GDM1 (cell line): ENCODE measurements at regions not wholly inside any gene's neighbourhood (a gene's known extent, or its start where the extent isn't known, plus 50 kb on each side); places are given as distances from the start of the nearest gene placed in this dataset.

ENCODE experiments used
- DNase-seq: peaks from one replicate; lab custom pipeline; 2025; lab: John Stamatoyannopoulos, UW

DNA sequence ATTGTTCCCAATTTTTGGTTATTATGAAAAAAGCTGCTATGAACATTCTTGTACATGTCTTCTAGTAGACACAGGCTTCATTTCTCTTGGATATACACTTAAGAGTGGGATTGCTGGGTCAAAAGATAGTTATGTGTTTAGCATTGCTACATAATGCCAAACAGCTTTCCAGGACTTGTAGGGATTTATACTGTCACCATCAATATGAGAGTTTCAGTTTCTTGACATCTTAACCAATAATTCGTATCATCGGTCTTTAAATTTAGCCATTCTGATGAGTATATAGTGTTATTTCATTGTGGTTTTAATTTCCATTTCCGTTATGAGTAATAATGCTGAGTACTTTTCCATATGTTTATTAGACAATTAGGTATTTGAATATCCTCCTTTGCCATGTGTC, 190.3 kb upstream of the PFN2 start:
- no peak for DNase-seq

DNA sequence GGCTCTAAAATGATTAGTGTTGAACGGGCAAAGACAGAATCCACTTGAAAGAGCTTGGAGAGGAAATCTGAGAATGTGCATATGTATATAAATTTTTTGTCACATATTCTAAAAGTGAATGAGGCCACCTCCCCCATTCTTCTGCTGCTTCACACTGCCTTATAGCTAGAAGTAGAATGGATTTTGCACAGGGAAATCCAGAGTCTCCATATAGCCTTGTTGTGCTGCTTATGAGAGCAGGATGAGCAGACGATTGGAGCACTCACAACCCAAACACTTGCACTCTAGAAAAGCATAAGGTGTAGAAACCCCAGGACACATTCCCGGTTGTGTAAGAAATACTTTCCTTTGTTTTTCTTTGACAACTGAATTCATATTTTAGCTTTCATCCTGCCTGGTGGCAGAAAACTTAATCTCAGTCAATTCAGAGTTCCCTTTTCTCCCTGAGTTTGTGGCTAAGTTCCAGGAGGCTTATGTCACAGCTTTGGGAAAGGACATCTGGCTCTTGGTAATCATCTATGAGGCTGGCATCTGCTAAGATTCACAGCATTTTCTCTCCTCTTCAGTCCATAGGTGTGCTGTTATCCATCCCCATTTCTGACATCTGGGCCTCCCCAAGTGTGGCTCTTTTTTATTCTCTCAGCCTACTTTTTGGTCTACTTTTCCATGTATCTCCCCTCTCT, 188.4 kb upstream of the PFN2 start:
- no peak for DNase-seq

DNA sequence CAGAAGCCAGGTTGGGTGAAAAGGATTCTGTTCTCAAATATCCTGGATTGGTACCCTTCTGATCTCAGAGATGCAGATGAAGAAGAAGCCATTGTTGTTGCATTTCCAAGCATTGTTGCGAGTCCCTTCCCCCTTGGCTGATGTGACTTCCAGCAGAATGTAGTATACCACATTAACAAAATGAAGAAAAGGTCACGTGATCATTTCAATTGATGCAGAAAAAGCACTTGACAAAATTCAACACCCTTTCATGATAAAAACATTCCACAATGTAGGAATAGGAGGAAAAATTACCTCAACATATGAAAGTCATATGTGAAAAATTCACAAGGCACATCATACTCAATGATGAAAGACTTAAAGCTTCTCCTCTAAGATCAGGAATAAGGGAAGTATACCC, 181.9 kb upstream of the PFN2 start:
- no peak for DNase-seq

DNA sequence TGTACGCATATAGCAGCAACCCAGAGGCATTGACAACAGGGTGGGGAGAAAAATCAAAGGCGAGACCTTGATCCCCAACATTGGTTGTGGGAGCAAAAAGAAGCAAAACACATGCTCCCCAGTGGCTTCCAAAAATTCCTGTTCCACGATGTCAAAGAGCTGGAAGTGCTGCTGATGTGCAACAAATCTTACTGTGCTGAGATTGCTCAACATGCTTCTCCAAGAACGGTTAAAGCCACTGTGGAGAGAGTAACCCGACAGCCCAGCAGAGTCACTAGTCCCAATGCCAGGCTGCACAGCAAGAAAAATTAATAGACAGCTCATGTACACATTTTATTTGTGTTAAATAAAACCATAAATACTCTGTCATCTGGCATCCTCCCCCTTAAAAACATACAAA, 179.9 kb upstream of the PFN2 start:
- no peak for DNase-seq

DNA sequence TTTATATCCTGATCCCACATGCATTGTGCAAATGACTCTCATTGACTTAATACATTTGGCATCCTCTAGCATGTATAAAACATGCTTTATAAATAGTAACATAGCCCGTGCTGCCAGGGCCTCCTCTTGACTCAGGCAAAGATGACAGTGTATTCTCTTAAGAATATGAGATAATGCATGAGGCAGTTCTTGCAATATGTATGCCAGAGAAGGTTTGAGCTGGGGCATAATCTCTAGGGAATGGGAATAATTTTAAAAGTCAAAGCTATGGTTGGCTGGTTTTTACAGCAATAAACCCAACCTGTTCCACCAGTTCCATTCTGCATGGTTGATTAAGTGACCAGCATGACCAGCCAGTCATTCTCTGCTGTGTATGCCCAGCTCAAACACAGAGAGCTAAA, 179.0 kb upstream of the PFN2 start:
- no peak for DNase-seq

DNA sequence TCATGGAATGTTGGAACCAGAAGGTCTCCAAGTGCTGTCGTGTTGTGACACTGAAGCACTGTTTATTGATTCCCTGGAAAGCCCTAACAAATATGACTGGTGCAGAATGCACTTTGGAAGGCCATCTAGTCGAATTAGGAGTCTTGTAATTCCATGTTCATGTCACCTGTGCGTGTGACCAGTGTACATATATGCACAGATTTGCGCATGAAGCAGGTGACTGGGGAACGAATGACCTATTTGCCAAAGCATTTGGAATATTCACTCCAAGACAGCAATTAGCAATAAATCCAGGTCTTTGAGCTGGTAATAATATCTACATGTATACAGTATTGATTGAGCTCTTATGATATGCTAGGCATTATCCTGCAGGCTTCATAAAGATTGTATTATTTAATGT, 177.5 kb upstream of the PFN2 start:
- DNase-seq = no peak

DNA sequence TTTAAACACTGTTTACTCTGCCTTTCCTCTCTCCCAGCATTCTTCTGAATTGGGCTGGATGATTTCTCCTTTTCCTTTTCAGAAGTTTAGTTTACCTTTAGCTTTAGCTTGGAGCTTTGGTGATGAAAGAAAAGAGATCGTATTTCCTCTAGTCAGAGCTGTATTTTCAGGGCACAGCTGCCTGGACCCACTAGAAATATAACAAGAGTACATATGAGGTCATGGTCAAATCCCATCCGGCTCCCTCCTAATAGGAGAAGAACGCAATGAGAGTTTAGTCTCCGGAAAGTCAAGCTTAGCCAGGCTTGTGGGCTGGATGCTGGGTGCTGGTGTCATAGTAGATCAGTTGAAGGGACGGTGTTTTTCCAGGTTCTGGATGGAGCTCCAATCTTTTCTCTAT, 177.1 kb upstream of the PFN2 start:
- DNase-seq = no peak

DNA sequence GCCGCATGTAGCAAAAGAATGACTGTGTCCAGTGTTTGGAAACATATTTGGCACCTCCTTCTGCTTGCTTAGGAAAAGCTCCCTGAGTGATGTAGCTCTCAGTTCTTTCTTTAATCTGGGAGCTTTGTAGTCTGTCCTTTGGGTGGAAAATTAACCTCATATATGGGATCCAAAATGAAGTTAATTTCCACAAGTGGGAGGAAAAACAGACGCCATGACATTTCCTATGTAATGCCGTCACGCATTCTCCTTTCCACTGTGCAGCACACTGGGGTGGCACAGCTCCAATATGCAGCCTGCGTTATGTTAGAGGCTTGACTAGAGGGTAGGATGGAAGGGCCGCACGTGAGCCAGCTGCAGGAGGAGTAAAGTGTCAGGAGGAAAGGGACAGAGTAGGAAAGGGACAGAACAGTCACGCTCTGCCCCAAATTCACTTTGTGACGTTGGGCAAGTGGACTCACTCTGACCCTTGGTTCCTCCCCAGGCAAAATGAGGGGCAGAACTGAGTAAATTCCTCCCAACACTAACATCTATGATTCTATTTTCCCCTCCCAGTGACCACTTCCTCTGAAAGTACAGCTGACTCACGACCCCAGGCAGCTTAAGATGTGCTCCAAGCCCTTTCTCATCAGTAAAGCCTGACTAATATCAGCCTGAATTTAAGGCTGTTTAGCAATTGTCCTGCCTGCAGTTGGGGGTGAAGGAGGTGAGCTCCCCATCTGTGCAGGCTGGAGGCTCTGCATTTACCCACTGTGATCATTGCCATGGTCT, 176.5 kb upstream of the PFN2 start:
- DNase-seq = peak; percentile 34

DNA sequence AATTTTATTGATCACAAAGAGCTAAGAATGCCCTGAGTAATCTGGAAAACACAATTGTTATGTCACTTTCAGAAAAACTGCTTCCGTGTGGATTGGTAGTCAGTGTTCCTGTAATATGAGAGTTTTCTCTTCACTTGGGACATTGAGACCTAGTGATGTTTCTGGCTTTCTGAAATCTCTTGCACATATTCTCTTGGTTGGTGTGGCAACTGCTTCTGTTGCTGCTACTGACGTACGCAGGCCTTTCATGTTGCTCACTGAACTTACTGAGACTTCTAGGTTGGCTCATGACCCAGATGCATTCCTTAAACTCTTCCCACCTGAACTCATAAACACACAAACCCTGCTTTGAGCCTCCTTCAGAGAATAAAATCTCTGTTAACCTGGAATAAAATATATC, 175.0 kb upstream of the PFN2 start:
- DNase-seq = no peak

DNA sequence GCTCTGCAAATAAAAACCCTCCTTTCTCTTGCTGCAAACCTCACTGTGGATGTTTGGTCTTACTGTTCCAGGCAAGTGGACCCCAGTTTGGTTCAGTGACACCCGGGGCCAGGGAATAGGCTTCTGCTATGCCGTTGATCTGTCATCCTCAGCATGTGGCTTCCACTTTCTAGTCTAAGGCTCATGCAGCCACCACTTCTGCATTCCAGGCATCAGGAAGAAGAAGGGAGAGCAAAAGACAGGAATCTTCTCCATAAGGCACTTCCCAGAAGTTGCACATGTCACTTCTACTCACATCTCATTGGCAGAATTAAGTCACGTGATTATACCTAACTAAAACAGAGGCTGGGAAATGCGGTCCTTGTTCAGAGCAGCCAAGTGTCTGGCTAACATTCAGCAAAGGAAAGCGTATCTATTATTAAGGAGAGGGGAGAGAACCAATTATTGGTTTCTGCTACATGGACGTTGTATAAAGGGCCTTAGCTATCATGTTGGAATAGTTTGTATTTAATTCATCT, 173.6 kb upstream of the PFN2 start:
- DNase-seq = no peak

DNA sequence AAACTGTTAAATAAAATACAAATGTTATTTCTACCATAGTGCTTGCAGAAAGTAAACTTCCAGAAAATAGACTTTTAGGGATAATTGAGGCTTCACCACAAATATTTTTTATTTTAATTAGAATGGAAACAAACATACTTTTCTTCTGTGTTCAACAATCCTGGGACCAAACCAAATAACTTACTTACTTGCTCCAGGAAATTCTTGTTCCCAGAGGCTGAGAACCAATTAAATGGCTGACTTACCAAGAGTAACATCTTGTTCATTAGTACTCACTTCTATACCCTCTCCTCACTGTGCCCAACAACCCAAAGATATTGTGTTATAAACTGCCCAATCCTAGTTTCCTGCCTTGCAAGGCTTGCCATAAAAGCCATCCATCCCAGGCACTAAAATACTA, 172.2 kb upstream of the PFN2 start:
- DNase-seq = no peak

DNA sequence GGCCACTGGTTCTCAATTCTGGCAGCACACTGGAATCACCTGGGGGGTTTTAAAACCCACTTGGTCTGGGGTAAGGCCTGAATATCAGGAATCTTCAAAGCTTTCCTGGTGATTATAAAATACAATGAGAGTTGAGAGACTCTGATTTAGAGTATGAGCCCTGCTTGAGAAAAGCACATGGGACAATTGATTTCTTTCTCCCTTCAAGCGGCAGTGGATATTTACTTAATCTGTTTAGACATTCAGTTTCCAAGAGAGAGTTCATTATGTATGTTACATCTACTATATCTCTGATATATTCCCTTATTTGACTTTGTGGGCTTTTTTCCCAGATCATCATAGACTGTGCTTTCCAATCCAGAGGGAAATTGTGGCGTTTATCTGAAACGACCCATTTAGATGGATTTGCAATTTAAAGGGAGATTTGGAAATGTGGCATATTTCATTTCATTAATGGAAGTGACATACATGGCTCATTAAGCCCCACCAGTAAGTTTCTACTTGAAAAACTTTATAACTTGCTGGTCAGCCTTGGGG, 171.2 kb upstream of the PFN2 start:
- DNase-seq = no peak

DNA sequence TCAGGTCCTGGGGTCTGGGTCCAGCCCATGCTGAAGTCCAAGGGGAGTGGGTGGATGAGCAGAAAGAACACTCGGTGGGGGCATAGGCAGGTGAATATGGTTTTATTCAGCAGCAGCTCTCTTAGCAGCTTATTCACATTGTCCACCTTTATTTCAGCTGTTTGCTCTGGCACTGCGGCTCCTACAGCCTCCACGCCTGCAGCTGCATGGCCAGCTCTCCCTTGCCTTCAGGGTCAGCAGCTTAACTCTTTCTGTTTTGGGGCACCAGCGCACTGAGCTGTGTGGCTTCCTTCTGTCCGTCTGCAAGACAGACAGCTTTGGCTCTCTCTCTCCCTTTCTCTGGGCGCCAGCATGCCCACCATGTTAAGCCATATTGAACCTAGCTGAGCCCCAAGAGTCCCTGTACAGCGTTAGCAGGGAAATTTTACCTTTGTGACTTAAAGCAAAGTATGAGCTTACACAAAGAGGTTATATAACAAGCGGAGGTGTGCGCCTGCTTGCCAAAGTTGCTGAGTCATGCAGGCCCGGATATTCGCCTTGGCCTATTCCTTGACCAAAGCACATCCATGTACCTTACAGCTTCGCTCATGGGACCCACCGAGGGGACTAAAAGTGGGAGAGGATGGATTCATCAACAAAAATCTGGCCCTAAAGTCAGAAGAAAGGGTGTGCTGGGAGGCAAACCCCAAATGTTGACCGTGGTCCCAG, 170.1 kb upstream of the PFN2 start:
- DNase-seq = no peak

DNA sequence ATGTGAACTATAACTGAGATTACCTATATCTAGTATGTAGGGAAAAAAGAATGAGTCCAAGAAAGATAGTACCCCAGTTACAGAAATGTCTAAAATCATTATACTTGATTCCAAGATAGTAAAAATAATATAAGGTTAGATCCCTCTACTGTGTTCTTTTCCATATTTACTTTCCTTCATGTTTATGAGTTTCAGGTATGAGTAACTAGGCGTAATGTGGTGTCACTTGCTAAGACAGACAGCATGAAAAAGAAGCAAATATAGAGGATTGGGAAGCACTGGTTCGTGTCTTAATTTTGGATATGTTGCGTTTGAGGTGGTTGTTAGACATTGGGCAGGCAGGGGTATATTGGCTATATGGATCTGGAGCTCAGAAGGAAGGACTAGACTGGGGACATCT, 168.1 kb upstream of the PFN2 start:
- DNase-seq = no peak

DNA sequence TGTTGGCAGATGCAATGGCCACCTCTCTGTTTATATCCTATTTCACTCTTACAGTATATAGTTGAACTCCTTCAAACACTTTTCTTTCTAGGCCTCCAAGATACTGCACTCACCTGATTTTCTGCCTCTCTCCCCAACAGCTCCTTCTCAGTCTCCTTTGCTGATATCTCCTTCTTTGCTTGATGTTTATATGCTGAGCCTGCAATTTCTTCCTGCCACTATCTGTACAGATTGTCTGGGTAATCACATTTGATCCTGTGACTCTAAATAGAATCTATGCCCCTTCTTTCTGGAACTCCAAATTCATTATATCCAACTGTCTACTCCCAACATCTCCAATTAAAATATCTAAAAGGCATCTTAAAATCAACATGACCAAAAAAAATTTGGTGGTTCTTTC, 165.5 kb upstream of the PFN2 start:
- no peak for DNase-seq

DNA sequence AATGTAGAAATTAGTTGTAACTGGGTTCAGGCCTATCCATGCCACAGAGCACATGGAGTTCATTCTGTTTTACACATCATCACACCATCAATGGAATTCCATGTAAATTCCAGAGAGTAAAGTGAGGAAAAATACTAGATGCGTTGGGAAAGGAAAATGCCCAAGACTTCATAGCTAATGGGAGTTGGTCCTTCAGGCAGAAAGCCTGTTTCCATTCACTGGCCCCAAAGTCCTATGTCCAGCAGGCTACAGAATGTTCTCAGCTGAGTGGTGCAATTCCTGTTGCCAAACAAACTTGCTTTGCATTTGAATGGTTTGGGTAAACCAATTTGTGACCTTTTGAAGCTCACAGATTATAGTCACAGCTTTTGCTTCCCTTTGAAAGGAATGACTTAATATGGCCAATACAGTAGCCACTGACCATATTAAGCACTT, 164.6 kb upstream of the PFN2 start:
- no peak for DNase-seq

DNA sequence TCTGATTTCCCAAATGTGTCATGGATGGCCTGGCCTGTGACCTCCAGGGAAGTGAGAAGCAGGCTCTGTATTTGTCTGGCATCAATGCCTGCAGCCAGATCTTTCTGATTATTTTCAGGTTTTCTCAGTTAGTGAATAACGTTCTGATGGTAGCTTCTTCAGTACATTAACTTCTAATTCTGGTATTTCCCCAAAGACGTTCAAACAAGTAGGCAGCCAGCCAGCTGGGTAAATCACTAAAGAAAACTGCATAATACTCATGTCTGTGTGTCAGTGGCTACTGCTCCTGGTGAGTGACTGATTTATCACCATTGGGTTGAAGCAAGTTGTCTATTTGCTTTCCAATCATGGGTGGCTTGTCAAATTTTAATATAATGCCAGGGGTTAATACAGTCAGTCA, 162.6 kb upstream of the PFN2 start:
- DNase-seq = no peak

DNA sequence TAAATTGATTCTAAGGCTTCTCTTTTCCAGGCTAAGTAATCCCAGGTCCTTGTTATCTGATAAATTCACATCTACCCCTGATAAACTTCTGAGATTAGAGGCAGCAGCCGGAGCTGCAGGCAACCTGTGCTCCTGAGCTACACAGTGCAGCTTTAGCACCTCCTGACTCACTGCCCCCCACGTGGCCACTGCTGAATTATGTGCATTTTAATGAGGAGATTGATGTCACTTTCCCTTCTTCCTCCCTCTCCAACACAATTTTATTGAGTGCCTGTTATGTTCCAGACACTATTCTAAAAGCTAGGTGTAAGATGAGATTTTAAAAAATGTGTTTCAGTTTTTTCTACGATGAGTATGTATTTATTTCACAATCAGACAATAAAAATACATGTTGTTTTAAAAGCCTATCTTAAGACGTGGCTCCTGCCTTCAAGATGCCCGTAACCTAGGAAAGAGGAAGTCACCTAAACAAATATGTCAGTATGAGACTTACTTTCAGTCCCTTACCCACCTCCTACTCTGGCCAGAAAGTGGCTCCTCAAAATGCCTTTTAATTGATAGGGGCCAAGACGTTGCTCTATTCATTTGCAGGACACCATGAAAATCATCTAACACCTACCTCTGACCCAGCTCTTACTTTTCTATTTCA, 161.5 kb upstream of the PFN2 start:
- DNase-seq = no peak

DNA sequence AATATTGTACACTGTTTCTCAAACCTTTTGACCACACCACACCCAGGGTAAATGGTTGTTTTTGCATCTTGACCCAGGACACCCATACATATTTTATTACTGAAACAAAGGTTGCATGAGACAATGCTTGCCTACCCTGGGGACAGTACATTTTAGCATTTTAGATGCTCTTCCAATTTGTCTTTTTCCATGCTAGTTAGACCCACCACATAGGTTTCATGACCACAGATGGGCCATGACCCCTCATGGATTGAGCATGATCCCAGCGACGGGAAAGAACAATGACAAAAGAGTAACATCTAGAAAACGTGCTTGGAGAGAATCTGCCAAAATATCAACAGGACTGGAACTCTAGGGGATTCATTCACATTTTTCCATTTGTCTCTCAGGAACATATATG, 161.0 kb upstream of the PFN2 start:
- DNase-seq = no peak

DNA sequence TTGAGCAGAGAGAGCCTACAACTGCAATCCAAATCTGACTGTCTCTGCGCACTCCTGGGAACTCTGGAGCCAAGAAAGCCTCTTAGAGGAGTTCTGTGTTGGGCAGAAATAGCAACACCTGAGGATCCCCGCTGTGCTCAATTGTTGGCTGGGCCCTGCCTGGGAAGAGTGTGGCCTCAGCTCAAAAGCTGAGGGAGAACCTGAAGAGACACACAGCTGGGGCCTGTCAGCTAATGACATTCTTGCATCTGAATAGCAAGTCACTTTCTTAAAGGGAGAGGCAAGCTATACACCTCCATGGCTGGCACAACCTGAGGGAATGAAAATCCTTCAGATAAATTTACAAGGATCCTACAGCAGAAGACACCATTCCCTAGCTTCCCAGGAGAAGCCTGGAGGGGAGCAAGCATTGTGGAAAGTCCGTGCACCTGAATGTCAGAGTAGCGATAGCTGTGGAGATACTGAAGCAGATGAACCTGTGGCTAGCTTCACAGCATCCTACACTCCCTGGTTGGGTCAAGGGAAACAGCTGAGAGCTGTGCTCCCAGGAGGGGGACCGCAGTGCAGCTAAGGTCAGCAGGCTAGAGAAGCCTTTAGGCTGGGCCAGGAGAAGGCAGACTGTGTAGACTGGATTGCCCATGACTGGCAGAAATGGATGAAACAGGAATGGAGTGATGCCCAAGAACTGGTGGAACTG, 159.9 kb upstream of the PFN2 start:
- DNase-seq = no peak

DNA sequence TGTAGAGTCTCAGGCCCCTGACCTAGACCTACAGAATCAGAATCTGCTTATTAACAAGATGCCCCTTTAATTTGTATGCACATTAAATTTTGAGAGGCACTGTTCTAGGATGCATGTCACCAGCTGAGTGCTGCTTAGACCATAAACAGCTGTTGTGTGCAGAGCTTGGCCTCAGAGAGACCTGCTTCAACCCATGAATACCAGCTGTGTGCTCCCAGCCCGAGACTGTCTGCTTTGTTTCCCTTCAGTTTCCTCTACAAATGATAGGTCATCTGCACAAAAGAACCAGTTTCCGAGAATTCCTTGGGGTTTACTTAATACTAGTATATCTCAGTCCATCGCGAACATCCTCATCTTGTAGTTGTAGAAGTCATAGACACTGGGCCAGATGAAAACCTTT, 158.5 kb upstream of the PFN2 start:
- no peak for DNase-seq

DNA sequence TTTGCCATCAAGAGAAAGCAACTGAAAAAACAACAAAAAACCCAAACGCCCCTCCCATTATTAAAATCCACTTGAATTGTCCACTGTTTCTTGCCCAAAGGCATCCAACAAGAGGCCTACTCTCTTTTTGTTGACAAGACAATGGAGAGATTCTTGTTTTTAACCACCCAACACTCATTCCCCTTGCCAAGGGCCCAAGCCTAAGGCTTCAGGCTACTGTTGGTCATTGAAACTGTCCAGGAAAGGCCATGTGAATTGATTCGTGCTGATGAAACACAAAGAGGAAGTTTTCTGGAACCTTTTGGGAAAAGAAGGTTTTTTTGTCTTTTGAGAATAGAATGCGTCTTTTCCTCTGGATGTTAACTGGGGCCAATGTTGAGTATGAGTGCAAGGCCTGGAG, 157.4 kb upstream of the PFN2 start:
- DNase-seq = no peak
